Right cardiac atrium (tissue), 5 donors: ENCODE measurements at regions not wholly inside any gene's neighbourhood (a gene's known extent, or its start where the extent isn't known, plus 50 kb on each side); places are given as distances from the start of the nearest gene placed in this dataset.

Experiments used
- ATAC-seq, 2 donors: fragments of 200-7000 bp; cut with Tn5 transposase; one replicate each; pipeline versions ENCODE4 v1.8.0 to v1.9.1; 2020; ENCODE audit warnings: moderate library complexity in 2 of 2, mild to moderate bottlenecking in 1 of 2
- DNase-seq, 3 donors: peaks; one replicate each; pipeline ENCODE4 v3.0.0-alpha.2; 2020
- H3K27ac ChIP-seq: one replicate; pipeline ENCODE4 v1.5.1; 2013; ENCODE audit warnings: mild to moderate bottlenecking, low read length, control low read depth, moderate library complexity
- H3K27me3 ChIP-seq: one replicate; pipeline ENCODE4 v1.6.1; 2013; ENCODE audit not compliant: control insufficient read depth, insufficient read depth
- H3K4me1 ChIP-seq: one replicate; pipeline ENCODE4 v1.6.1; 2013; ENCODE audit warnings: low read length; ENCODE audit not compliant: control insufficient read depth, insufficient read depth
- H3K4me3 ChIP-seq: one replicate; pipeline ENCODE4 v1.5.1; 2013; ENCODE audit warnings: low read length, control low read depth
- H3K9me3 ChIP-seq: one replicate; pipeline ENCODE4 v1.6.1; 2013; ENCODE audit warnings: low read length; ENCODE audit not compliant: control insufficient read depth
- WGBS: extraction: QIAGEN DNeasy Blood & Tissue Kit; methylation state at CpG from one replicate; pipeline ENCODE4 v1.1.7; 2013; 5-methylcytosine and 5-hydroxymethylcytosine counted together
- intact Hi-C, 4 donors: fragments of 100-400 bp; cut with DNase I; formaldehyde crosslinking; loops; one replicate each; pipeline versions ENCODE4 v1.11.0 to v1.14.0; 2022 to 2023
- donor health status: healthy with polysubstance abuse.
- donor health status: DM: no; HTN: yes; CAD: no.
- donor health status: DM: no; HTN: no; CAD: no.
- donor health status: DM: no; HTN: yes; CAD: no; lungs with severe emphysema.
- donor health status: DM: yes; HTN: yes; CAD: no.

- no peak overlapping the region for H3K4me3 ChIP-seq
- 53% methylated on average over 5 of the region's 5 CpGs for WGBS
- no peaks in the 10 kb centered on the region for H3K9me3 ChIP-seq
- H3K4me1 ChIP-seq: no peaks in the 10 kb centered on the region
- H3K27ac ChIP-seq: no peak overlapping the region
- H3K27me3 ChIP-seq: no peaks in the 10 kb centered on the region
- ATAC-seq (no peak), DNase-seq (no peak)
- intact Hi-C loops: no loop called here
Measured at GRCh38 chr12:118704527-118705241, 276.7 kb upstream of the SRRM4 start.

- H3K27ac ChIP-seq: no peak overlapping the region
- intact Hi-C loops: no loop called here
- H3K9me3 ChIP-seq: no peaks in the 10 kb centered on the region
- DNase-seq (no peak), ATAC-seq (no peak)
- H3K4me3 ChIP-seq: no peak overlapping the region
- H3K27me3 ChIP-seq: no peaks in the 10 kb centered on the region
- H3K4me1 ChIP-seq: no peaks in the 10 kb centered on the region
Measured at GRCh38 chr12:118706437-118706836, 274.9 kb upstream of the SRRM4 start.

GRCh38 chr12:118709946-118710345, 271.4 kb upstream of the SRRM4 start:
- Histone ChIP-seq H3K27ac (no peak overlapping the region), H3K4me1 (no peaks in the 10 kb centered on the region), H3K27me3 (no peaks in the 10 kb centered on the region), H3K4me3 (no peak overlapping the region), H3K9me3 (no peaks in the 10 kb centered on the region)
- ATAC-seq (no peak), DNase-seq (no peak)
- intact Hi-C loops: no loop called here
- WGBS: 81% methylated on average over 2 of the region's 2 CpGs

DNA sequence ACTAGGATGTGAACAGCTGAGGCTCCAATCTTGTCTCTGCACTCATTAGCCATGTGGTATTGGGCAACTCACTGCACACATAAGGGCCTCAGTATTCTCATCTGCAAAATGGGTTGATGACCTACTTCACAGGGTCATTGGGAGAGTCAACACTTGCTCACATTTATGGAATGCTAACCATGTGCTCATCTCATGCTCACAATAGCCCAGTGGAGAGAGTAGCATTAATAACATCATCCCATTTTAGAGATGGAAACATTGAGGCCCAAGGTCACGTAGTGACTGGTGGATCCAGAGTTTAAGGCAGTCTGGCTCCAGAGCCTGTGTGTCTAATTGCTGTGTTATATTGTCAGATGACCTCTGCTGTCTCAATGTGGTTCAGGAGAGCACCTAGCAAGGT, 270.2 kb upstream of the SRRM4 start:
- H3K27me3 ChIP-seq: no peaks in the 10 kb centered on the region
- no peak overlapping the region for H3K27ac ChIP-seq
- no peak overlapping the region for H3K4me3 ChIP-seq
- no peaks in the 10 kb centered on the region for H3K9me3 ChIP-seq
- no peak for DNase-seq
- ATAC-seq: no peak
- intact Hi-C loops: no loop called here
- H3K4me1 ChIP-seq: no peaks in the 10 kb centered on the region
- WGBS: 65% methylated on average over 1 of the region's 1 CpG

DNA sequence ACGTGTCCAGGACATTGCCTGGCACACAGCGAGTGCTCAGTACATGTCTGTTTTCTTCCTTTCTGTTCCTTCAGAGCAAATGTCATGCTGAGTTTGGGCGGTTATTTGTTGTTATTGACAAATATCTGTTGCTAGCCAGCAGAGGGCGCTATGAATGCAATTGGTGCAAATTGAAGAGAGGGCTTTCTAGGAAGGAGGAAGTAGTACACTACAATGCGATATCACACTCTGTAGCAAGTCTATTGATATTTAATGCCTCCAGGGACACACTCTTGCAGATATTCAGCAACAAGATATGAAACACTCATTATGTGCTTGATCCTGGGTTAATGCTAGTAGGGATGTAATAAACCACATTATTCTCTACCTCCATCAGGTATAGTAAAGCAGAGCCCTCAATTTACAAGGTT, 267.3 kb upstream of the SRRM4 start:
- no peak for ATAC-seq
- no peaks in the 10 kb centered on the region for H3K27me3 ChIP-seq
- no peak overlapping the region for H3K4me3 ChIP-seq
- H3K4me1 ChIP-seq: no peaks in the 10 kb centered on the region
- intact Hi-C loops: no loop called here
- no peak for DNase-seq
- H3K27ac ChIP-seq: no peak overlapping the region
- no peaks in the 10 kb centered on the region for H3K9me3 ChIP-seq
- 12% methylated on average over 5 of the region's 5 CpGs for WGBS

- Histone ChIP-seq H3K4me1 (no peaks in the 10 kb centered on the region), H3K4me3 (no peak overlapping the region), H3K9me3 (no peaks in the 10 kb centered on the region), H3K27me3 (no peaks in the 10 kb centered on the region), H3K27ac (no peak overlapping the region)
- no peak for ATAC-seq
- WGBS: 39% methylated on average over 4 of the region's 4 CpGs
- no peak for DNase-seq
- intact Hi-C loops: no loop called here
Measured at GRCh38 chr12:118714500-118714899, 266.8 kb upstream of the SRRM4 start.

DNA sequence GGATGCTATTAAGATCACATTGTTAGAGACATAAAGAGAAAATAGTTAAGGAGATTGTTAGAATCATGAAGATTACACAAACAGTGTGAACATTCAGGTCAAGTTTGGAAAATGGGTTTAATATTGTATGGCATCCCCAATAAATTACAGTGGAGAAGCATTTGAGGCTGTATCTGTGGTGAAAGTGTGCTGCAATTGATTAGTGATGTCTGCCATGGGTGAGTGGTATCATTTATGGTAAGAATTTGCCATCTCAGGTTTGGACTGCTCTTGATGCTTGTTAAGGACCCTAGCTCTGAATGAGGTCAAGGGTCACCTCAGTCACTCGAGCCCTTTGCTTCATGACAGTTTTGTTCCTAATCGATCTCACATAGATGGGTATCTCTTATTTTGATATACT, 265.7 kb upstream of the SRRM4 start:
- H3K9me3 ChIP-seq: no peaks in the 10 kb centered on the region
- intact Hi-C loops: no loop called here
- 65% methylated on average over 2 of the region's 2 CpGs for WGBS
- no peak for ATAC-seq
- no peak overlapping the region for H3K4me3 ChIP-seq
- no peak for DNase-seq
- no peaks in the 10 kb centered on the region for H3K4me1 ChIP-seq
- H3K27me3 ChIP-seq: no peaks in the 10 kb centered on the region
- no peak overlapping the region for H3K27ac ChIP-seq

- Histone ChIP-seq H3K9me3 (no peaks in the 10 kb centered on the region), H3K27me3 (no peaks in the 10 kb centered on the region), H3K4me1 (no peaks in the 10 kb centered on the region), H3K27ac (no peak overlapping the region), H3K4me3 (no peak overlapping the region)
- WGBS: 71% methylated on average over 11 of the region's 11 CpGs
- ATAC-seq (no peak), DNase-seq (no peak)
- intact Hi-C loops: no loop called here
Measured at GRCh38 chr12:118727196-118727978, 254.0 kb upstream of the SRRM4 start.

DNA sequence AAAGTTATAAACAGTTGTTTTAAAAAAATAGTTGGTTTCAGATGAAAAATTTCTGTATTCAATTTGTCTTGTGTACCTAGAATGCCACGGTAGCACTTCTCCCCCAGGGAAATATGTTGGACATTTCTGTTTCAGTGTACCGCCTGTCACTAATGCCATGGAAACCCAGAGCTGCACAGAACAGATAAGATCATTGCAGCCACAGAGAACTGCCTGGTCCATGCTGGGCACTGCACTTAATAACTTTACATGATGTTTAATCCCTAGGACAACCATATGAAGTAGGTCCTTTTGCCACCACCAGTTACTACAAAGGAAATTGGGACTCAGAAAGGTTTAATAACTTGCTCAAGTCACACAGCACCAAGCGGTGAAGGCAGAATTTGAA, 253.4 kb upstream of the SRRM4 start:
- Histone ChIP-seq H3K9me3 (no peaks in the 10 kb centered on the region), H3K27me3 (no peaks in the 10 kb centered on the region), H3K4me1 (no peaks in the 10 kb centered on the region), H3K4me3 (no peak overlapping the region), H3K27ac (no peak overlapping the region)
- WGBS: 77% methylated on average over 3 of the region's 3 CpGs
- ATAC-seq (no peak), DNase-seq (no peak)
- intact Hi-C loops: no loop called here

- Histone ChIP-seq H3K9me3 (no peaks in the 10 kb centered on the region), H3K27me3 (no peaks in the 10 kb centered on the region), H3K4me3 (no peak overlapping the region), H3K4me1 (no peaks in the 10 kb centered on the region), H3K27ac (no peak overlapping the region)
- WGBS: 46% methylated on average over 7 of the region's 7 CpGs
- ATAC-seq (no peak), DNase-seq (no peak)
- intact Hi-C loops: no loop called here
Measured at GRCh38 chr12:118734266-118734665, 247.1 kb upstream of the SRRM4 start.

- no peaks in the 10 kb centered on the region for H3K27me3 ChIP-seq
- DNase-seq: no peak
- H3K9me3 ChIP-seq: no peaks in the 10 kb centered on the region
- 68% methylated on average over 4 of the region's 4 CpGs for WGBS
- intact Hi-C loops: no loop called here
- H3K4me3 ChIP-seq: no peak overlapping the region
- ATAC-seq: no peak
- H3K4me1 ChIP-seq: no peaks in the 10 kb centered on the region
- H3K27ac ChIP-seq: no peak overlapping the region
Measured at GRCh38 chr12:118737985-118738540, 243.3 kb upstream of the SRRM4 start.
